ENCODE measurements at regions not wholly inside any gene's neighbourhood (a gene's known extent, or its start where the extent isn't known, plus 50 kb on each side); places are given as distances from the start of the nearest gene placed in this dataset.

DNA sequence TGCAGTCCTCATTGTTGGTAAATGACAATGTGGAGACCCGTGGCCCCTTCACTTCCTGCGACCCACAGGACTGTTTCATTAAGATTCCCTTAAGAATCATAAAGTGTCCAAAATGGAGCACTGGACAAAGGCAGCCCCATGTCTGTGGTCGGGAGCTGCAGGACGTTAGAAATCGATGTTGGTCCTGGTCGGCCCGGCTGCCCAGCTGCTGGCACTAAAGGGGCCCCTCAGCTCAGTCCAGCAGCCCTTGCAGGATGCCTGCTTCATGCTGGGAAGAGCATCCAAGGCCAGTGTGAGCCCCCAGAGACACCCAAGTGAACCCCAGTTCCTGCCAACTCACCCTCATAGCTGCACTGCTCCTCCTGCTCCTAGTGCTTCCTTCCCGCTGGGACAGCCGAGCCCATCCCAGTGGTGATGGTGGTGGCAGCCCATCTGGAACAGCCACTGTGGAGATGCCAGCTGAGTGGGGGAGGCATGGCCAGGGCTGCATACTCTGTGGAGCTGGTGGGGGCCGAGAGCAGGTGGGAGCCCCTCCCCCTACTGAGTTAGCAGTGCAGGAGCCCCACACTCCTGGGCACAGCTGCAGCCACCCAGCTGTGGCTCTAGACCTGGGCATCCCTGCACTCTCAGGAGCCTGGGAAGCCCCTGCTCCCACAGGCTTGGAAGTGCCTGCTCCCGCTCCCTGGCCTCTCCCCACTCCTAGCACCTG, 168.0 kb upstream of the IRX2 start:
- TF ChIP-seq, protein P1, sequence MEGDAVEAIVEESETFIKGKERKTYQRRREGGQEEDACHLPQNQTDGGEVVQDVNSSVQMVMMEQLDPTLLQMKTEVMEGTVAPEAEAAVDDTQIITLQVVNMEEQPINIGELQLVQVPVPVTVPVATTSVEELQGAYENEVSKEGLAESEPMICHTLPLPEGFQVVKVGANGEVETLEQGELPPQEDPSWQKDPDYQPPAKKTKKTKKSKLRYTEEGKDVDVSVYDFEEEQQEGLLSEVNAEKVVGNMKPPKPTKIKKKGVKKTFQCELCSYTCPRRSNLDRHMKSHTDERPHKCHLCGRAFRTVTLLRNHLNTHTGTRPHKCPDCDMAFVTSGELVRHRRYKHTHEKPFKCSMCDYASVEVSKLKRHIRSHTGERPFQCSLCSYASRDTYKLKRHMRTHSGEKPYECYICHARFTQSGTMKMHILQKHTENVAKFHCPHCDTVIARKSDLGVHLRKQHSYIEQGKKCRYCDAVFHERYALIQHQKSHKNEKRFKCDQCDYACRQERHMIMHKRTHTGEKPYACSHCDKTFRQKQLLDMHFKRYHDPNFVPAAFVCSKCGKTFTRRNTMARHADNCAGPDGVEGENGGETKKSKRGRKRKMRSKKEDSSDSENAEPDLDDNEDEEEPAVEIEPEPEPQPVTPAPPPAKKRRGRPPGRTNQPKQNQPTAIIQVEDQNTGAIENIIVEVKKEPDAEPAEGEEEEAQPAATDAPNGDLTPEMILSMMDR (conservative IDR thresholded peaks at IDR 0.05; ENCODE audit: low read depth, low read length), result no peak
- no peak for TF ChIP-seq EZH2 (IDR thresholded peaks at IDR 0.05; ENCODE audit: low read length, unreplicated experiment)
